Neural progenitor cell (in vitro differentiated cells): ENCODE measurements at regions not wholly inside any gene's neighbourhood (a gene's known extent, or its start where the extent isn't known, plus 50 kb on each side); places are given as distances from the start of the nearest gene placed in this dataset.
"Not testable (repeated sequence)": the region's sequence is repeated elsewhere in the genome, so short reads cannot be mapped to it uniquely, and the experiment has no call there.

Experiments
- DNase-seq: peaks from one replicate; pipeline ENCODE4 v3.0.0-alpha.2; 2016; ENCODE audit warnings: low spot score
- H2AFZ ChIP-seq: fragments of 200-600 bp; sonication (generic); replicated peaks from 2 replicates; pipeline ENCODE4 v1.6.1; 2016; ENCODE audit warnings: antibody characterized with exemption
- H3F3A ChIP-seq: fragments of 200-600 bp; sonication (generic); 2 replicates; pipeline ENCODE4 v1.6.1; 2016; ENCODE audit warnings: antibody characterized with exemption, low read depth
- H3K27ac ChIP-seq: fragments of 200-600 bp; sonication (generic); 2 replicates; pipeline ENCODE4 v1.5.1; 2016; ENCODE audit warnings: mild to moderate bottlenecking
- H3K27me3 ChIP-seq: fragments of 200-600 bp; sonication (generic); 2 replicates; pipeline ENCODE4 v1.6.1; 2016; ENCODE audit warnings: mild to moderate bottlenecking, moderate library complexity
- H3K36me3 ChIP-seq: fragments of 200-600 bp; sonication (generic); 2 replicates; pipeline ENCODE4 v1.5.1; 2016
- H3K4me1 ChIP-seq: fragments of 200-600 bp; sonication (generic); 2 replicates; pipeline ENCODE4 v1.6.1; 2016; ENCODE audit warnings: mixed run types
- H3K4me2 ChIP-seq: fragments of 200-600 bp; sonication (generic); 2 replicates; pipeline ENCODE4 v1.6.1; 2016
- H3K4me3 ChIP-seq: fragments of 200-600 bp; sonication (generic); 2 replicates; pipeline ENCODE4 v1.5.1; 2016
- H3K79me2 ChIP-seq: fragments of 200-600 bp; sonication (generic); 2 replicates; pipeline ENCODE4 v1.6.1; 2016; ENCODE audit warnings: low read depth
- H3K9ac ChIP-seq: fragments of 200-600 bp; sonication (generic); 2 replicates; pipeline ENCODE4 v1.6.1; 2016
- H3K9me3 ChIP-seq: fragments of 200-600 bp; sonication (generic); 2 replicates; pipeline ENCODE4 v1.5.1; 2016; ENCODE audit warnings: low read depth
- H4K20me1 ChIP-seq: fragments of 200-600 bp; sonication (generic); 2 replicates; pipeline ENCODE4 v1.6.1; 2016; ENCODE audit warnings: low read depth
- H3K27ac Mint-ChIP-seq: 3 replicates; pipeline ENCODE4 v1.8.0; 2021; ENCODE audit warnings: mixed read lengths
- H3K27me3 Mint-ChIP-seq: 2 replicates; pipeline ENCODE4 v1.8.0; 2022; ENCODE audit warnings: low read depth, mild to moderate bottlenecking, inconsistent platforms, moderate library complexity, mixed read lengths; ENCODE audit not compliant: insufficient read depth
- H3K36me3 Mint-ChIP-seq: 3 replicates; pipeline ENCODE4 v1.8.0; 2021; ENCODE audit warnings: mixed read lengths
- H3K4me1 Mint-ChIP-seq: 3 replicates; pipeline ENCODE4 v1.8.0; 2021; ENCODE audit warnings: mixed read lengths
- H3K4me3 Mint-ChIP-seq: 3 replicates; pipeline ENCODE4 v1.8.0; 2021; ENCODE audit warnings: mild to moderate bottlenecking, moderate library complexity, mixed read lengths
- H3K9me3 Mint-ChIP-seq: 3 replicates; pipeline ENCODE4 v1.8.0; 2020; ENCODE audit warnings: mixed read lengths
- EZH2 ChIP-seq: fragments of 200-600 bp; sonication (generic); IDR thresholded peaks from 2 replicates; pipeline ENCODE4 v1.6.1; 2017; ENCODE audit warnings: antibody characterized with exemption, mild to moderate bottlenecking, moderate library complexity
- EZH2phosphoT487 ChIP-seq: fragments of 200-600 bp; sonication (generic); IDR thresholded peaks from 2 replicates; pipeline ENCODE4 v1.6.1; 2017; ENCODE audit warnings: antibody characterized with exemption
- TF ChIP-seq, protein P1 (sequence below): fragments of 200-600 bp; sonication (generic); IDR thresholded peaks from 2 replicates; pipeline ENCODE4 v1.5.1; 2017; ENCODE audit warnings: antibody characterized with exemption, mild to moderate bottlenecking

GRCh38 chr14:98008381-98009113 lies 1211.4 kb downstream of the VRK1 start:
- Histone ChIP-seq H3K9ac (no peak overlapping the region), H2AFZ (no peak overlapping the region), H3K4me1 (no peaks in the 10 kb centered on the region), H3F3A (no peaks in the 10 kb centered on the region), H3K4me3 (no peak overlapping the region), H3K27ac (no peak overlapping the region), H3K36me3 (no peaks in the 10 kb centered on the region), H4K20me1 (no peaks in the 10 kb centered on the region), H3K9me3 (no peaks in the 10 kb centered on the region), H3K79me2 (no peaks in the 10 kb centered on the region), H3K27me3 (no peaks in the 10 kb centered on the region), H3K4me2 (no peak overlapping the region)
- H3K27me3 Mint-ChIP-seq, result no peaks in the 10 kb centered on the region
- H3K4me1 Mint-ChIP-seq, result no peaks in the 10 kb centered on the region
- no peak for DNase-seq
- TF ChIP-seq, protein P1, sequence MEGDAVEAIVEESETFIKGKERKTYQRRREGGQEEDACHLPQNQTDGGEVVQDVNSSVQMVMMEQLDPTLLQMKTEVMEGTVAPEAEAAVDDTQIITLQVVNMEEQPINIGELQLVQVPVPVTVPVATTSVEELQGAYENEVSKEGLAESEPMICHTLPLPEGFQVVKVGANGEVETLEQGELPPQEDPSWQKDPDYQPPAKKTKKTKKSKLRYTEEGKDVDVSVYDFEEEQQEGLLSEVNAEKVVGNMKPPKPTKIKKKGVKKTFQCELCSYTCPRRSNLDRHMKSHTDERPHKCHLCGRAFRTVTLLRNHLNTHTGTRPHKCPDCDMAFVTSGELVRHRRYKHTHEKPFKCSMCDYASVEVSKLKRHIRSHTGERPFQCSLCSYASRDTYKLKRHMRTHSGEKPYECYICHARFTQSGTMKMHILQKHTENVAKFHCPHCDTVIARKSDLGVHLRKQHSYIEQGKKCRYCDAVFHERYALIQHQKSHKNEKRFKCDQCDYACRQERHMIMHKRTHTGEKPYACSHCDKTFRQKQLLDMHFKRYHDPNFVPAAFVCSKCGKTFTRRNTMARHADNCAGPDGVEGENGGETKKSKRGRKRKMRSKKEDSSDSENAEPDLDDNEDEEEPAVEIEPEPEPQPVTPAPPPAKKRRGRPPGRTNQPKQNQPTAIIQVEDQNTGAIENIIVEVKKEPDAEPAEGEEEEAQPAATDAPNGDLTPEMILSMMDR, result no peak
- TF ChIP-seq EZH2phosphoT487, result no peak
- TF ChIP-seq EZH2, result no peak
- H3K9me3 Mint-ChIP-seq, result no peaks in the 10 kb centered on the region
- no peaks in the 10 kb centered on the region for H3K36me3 Mint-ChIP-seq
- H3K4me3 Mint-ChIP-seq, result no peak overlapping the region
- H3K27ac Mint-ChIP-seq, result no peak overlapping the region

DNA sequence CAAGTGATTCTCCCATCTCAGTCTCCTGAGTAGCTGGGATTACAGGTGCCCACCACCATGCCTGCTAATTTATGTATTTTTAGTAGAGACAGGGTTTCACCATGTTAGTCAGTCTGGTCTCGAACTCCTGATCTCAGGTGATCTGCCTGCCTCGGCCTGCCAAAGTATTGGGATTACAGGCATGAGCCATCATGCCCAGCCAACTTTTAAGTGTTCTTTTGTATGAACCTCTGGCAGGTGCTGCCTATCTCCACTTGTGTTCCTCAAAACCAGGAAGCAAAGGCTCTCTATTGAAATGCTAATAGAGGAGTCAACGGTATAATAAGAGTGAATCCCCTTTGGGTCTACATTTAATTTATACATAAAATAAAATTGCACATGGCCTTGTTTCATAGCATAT lies 1212.0 kb downstream of the VRK1 start:
- not testable (repeated sequence) for H3K36me3 Mint-ChIP-seq

GRCh38 chr14:98010784-98011183 lies 1213.6 kb downstream of the VRK1 start:
- Histone ChIP-seq H3K36me3 (no peaks in the 10 kb centered on the region), H2AFZ (no peak overlapping the region), H3K4me2 (no peak overlapping the region), H3K27me3 (no peaks in the 10 kb centered on the region), H3K79me2 (no peaks in the 10 kb centered on the region), H3K9ac (no peak overlapping the region), H3K4me3 (no peak overlapping the region), H3K27ac (no peak overlapping the region), H4K20me1 (no peaks in the 10 kb centered on the region), H3K4me1 (no peaks in the 10 kb centered on the region), H3F3A (no peaks in the 10 kb centered on the region), H3K9me3 (no peaks in the 10 kb centered on the region)
- H3K27ac Mint-ChIP-seq, result no peak overlapping the region
- no peaks in the 10 kb centered on the region for H3K4me1 Mint-ChIP-seq
- H3K27me3 Mint-ChIP-seq, result no peaks in the 10 kb centered on the region
- no peak for DNase-seq
- no peak for TF ChIP-seq EZH2
- TF ChIP-seq, protein P1, result no peak
- no peak for TF ChIP-seq EZH2phosphoT487
- no peaks in the 10 kb centered on the region for H3K36me3 Mint-ChIP-seq
- H3K4me3 Mint-ChIP-seq, result no peak overlapping the region
- no peaks in the 10 kb centered on the region for H3K9me3 Mint-ChIP-seq

More for the DNA sequence above, 1212.0 kb downstream of the VRK1 start:
- H3K27me3 ChIP-seq, H3K4me1 Mint-ChIP-seq, H3F3A ChIP-seq, H2AFZ ChIP-seq, H3K9me3 Mint-ChIP-seq, H4K20me1 ChIP-seq, DNase-seq, H3K36me3 ChIP-seq, H3K4me2 ChIP-seq, H3K9ac ChIP-seq, H3K4me3 ChIP-seq, H3K79me2 ChIP-seq, H3K4me3 Mint-ChIP-seq, H3K27ac Mint-ChIP-seq, H3K27me3 Mint-ChIP-seq, H3K4me1 ChIP-seq, H3K9me3 ChIP-seq, H3K27ac ChIP-seq: not testable (repeated sequence)

DNA sequence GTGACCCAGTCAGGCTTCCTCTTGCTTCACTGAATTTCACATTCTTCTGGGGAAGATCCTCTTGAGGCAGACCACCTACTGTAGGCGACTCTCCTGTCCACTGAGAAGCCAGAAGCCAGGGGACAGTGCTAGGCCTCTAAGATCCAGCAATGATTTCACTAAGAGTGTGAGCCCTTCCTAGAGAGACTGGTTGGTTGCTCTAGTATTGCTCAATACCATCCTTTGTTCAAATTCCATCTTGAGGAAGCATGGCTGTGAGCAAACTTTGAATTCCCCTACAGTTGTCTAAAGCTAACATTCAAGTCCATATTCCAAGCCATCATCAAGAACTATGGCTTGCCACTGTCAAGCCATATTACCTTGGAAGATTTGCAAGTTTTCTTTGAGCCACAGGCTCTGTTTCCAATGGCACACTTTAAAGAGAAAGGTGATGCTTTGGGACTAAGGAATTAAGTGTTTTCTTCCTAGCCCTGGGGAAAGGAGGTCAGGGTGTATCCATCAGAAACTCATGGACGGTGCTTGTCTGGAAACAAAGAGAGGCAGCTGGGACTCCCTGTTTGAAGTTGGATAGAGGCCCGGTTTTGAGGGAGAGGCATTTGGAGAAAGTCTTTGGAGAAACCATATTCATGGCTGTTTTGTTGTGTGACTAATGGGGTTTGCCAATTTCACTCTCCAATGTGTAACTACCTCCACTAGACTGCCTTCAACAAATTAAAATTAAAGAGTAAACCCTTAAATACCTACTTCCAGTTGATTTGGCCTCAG lies 1217.9 kb downstream of the VRK1 start:
- Histone ChIP-seq H2AFZ (no peak overlapping the region), H3K4me3 (no peak overlapping the region), H3K9me3 (no peaks in the 10 kb centered on the region), H3F3A (no peaks in the 10 kb centered on the region), H3K4me2 (no peak overlapping the region), H4K20me1 (no peaks in the 10 kb centered on the region), H3K27ac (no peak overlapping the region), H3K4me1 (no peaks in the 10 kb centered on the region), H3K36me3 (no peaks in the 10 kb centered on the region), H3K27me3 (no peaks in the 10 kb centered on the region), H3K9ac (no peak overlapping the region), H3K79me2 (no peaks in the 10 kb centered on the region)
- Mint-ChIP-seq H3K36me3 (no peaks in the 10 kb centered on the region), H3K27me3 (peaks cover 3% of the 10 kb centered on the region), H3K4me1 (peaks cover 2% of the 10 kb centered on the region), H3K9me3 (no peaks in the 10 kb centered on the region), H3K27ac (no peak overlapping the region), H3K4me3 (no peak overlapping the region)
- no peak for DNase-seq
- TF ChIP-seq, protein P1, result no peak
- TF ChIP-seq EZH2 (no peak), EZH2phosphoT487 (no peak)
